NCI-H2107 (cell line): ENCODE measurements at regions not wholly inside any gene's neighbourhood (a gene's known extent, or its start where the extent isn't known, plus 50 kb on each side); places are given as distances from the start of the nearest gene placed in this dataset.
"Not testable (repeated sequence)": the region's sequence is repeated elsewhere in the genome, so short reads cannot be mapped to it uniquely, and the experiment has no call there.

ENCODE experiments used
- DNase-seq: peaks from one replicate; lab custom pipeline; 2025; lab: John Stamatoyannopoulos, UW

DNA sequence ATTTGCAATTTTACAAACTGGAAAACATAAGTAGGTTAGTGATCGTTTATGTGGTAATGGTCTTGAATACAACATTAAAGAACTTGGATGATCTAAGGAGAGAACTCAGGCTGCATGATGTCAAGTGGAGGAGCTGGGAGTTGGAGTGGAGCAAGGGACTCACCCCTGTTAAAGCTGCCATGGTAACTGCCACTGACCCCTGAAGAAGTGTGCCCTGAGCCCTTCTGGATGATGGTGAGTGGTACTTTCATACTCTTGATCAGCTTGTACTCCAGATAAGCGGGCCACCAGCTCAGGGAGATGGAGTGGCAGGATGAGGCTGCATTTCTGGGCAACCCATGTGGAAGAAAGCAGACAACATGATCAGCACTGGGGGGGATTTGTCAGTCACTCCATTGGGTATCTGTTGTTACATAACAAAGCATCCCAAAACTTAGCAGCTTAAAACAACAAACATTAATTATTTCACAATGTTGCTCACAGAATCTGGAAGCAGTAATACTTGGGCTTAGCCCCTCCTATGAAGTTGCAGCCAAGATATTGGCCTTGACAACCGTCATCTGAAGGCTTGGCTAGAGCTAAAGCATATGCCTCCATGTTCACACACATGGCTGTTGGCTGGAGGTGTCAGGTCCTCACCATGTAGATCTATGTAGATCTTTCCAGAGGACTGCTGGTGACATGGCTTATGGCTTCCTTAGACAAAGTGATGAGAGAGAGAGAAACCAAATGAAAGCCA is 213.8 kb downstream of the DUSP10 start:
- no peak for DNase-seq

DNA sequence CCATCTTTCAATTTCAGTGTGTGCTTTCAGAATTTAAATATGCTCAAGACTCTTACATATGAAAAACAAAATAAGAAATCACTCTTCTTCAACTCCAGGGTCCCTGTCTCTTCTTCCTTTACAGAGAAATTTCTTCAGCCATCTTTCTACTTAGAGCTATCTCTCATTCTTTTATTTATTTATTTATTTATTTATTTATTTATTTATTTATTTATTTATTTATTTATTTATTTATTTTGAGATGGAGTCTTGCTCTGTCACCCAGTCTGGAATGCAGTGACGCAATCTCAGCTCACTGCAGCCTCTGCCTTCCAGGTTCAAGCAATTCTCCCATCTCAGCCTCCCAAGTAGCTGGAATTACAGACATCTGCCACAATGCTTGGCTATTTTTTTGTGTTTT is 211.7 kb downstream of the DUSP10 start:
- DNase-seq = not testable (repeated sequence)

DNA sequence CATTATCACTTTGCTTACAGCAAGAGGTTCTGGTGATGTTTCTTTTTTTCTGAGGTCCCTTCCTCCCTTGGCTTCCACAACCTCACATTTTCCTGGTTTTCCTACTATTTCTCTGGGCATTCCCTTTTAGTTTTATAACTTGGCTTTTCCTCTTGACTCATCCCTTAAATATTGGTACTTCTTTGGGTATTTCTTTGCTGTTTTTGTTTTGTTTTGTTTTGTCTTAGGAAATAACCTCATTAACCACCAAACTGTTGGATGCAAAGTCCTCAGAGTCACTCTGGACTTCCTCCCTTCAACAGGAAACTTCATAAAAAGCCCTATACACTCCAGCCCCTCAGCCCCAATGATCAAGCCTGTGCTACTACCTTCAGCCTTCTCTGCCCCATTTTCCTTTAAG is 211.1 kb downstream of the DUSP10 start:
- no peak for DNase-seq

DNA sequence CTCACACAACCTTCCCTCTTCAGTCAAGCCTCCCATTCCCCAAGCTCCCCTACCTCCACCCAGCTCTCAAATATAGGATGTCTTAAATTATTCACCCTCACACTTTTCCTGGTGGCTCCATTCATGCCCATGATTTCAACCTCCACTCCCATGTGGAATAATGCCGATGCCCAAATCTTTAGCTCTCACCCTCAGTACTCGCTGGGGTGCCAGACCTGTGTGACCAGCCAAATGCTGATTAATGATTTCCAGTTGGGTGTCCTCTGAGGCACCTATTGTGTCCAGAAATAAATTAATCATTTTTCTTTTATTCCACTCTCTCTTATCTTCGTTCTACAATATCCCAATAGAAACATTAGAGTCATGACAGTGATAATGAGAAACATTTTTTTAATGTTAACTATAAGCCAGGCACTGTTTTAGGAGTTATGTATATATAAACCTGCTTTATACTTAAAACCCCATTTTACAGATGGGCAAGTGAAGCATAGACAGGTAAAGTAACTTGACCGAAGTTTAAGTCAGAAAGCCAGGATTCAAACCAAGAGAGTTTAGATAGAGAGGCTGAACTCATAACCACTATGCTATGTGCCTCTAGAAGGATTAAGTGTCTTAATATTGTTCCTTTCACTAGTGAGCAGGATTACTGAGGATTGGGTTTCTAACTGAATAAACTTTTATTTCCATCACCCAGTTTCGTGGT is 209.7 kb downstream of the DUSP10 start:
- DNase-seq = no peak

DNA sequence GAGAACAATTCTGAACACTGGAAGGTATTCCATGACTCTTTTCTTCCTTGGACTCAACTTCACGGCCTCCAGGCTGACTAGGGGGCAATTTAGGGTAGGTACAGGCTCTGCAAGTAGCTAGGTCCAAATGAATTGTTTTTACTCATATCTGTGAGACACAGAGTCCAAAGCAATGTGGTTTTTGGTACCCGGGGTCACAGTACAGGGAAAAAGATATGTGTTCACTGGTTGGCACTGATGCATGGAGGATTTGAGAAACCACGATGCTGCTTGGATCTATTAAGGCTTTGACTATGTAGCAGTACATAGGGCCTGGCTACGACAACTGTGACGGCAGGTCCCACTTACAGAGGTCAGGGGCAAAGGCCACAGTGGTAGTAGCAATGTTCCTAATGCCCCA is 200.6 kb downstream of the DUSP10 start:
- no peak for DNase-seq

DNA sequence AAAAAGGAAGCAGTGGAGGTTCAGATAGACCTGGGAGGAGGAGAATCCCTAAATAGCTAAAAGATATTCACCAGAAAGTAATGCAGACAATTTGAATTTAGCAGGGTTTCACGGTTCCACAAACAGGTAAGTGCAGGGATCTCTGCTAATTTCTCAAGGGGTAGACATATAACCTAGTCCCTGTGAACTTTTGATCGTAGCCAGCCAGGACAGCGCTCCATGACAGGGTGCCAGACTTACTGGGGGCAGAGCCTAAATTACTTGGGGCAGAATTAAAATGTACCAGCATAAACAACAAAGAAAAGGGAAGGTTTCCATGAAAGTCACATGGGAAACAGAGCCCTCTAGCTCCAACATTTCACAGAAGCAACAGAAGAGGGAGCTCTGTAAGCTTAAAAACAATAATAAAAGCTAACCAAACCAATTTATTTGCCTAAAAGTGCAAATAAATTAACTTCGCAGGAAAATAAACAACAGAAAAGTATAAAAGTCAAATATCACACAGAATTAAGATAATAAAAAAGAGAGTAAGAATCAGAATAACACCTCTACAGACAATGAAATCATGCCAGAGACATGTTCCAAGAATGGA is 198.3 kb downstream of the DUSP10 start:
- no peak for DNase-seq

DNA sequence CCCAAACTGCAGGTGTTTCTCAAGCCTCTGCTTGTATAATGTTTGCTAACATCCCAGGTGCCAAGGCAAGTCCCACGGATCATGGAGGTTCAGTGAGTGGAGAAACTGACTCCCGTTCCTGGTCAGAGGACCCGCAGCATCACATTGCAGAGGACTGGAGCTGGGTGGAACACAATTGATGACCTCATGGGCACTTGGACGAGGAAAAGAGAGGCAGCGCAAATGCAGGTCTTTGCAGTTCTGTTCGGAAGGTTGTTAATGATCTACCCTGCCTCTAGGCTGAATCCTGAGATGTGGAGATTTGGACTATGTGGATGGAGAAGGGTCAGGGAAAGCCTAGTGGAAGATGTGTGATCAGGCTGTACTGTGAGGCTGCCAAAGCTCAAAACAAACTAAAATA is 192.9 kb downstream of the DUSP10 start:
- DNase-seq = no peak

DNA sequence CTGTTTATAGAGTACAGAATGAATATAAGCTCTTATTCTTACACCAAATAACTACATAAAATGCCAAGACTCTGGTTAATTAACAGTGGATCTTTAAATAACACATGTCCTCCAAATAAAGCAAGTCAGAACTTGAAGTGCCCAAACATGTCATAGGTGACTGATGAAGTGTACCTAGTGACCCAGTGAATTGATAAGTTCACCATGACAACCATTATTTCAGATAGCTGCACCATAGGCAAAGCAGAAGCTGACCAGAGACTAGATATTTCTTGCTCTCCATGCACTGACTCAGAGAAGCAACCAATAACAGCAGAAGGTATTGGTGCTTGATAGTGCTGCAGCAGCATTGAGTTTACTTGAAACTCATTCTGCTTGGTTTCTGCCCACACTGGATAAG is 192.1 kb downstream of the DUSP10 start:
- DNase-seq = no peak

DNA sequence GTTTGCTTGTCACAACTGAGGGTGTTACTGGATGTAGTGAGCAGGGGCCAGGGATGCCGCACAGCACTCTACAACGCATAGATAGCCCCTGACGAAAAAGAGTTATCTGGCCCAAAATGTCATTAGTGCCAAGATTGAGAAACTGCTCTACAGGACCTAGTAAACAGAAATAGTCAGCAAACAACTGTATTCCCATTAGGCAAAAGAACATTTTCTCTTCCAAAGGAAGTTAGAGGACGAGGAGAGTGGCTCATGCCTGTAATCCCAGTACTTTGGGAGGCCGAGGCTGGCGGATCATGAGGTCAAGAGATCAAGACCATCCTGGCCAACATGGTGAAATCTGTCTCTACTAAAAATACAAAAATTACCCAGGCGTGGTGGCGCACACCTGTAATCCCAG is 189.1 kb downstream of the DUSP10 start:
- not testable (repeated sequence) for DNase-seq

DNA sequence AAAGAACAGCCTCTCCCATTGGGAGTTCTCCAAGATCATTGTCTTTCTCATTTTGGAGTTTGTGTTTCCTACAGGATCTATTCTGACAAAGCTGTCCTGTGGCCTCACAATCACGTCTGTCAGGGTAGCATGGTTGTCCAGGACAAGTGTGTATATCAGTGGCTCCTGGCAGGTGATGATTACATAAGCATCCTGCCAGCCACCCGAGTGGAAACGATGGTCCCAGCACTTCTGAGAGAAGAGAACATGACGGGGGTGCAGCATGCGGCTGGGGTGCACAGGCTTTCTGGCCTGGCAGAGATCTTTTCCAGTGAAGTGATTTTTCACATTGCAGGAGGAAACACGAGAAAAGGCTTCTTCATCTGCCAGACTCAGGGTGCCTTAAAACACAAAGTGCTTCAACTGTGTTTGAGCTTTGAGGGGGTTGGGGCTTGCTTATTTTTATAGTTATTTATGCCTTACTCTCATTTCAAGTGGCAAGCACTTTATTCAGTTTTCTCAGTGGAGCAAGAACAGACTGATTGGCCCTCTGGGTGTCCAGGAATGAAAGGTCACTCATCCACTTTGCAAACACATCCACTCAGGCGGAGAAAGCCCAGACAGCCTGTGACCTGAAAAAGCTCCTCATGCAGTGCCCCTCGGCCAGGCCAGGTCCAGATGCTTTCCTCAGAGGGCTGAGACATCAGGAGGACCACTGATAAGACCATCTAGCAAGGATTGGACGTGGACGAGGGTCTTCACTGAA is 186.0 kb downstream of the DUSP10 start:
- DNase-seq = no peak

DNA sequence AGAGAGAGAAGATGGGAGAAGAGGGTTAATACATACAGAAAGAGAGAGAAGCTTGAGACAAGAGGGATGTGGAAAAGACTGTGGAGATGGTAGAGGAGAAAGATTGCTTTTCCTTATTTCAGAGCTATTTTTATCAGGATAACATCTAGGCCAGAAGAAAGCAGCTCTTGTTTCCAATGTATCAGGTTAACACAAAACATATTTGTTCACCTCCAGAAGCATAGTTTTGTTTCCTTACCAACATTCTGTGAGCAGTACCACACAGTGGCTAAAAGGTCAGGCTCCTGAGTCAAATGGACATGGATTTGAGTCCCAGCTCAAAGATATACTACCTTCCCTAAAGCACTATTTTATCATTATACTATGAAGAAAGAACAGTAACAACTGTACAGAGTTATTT is 185.5 kb downstream of the DUSP10 start:
- DNase-seq = no peak

DNA sequence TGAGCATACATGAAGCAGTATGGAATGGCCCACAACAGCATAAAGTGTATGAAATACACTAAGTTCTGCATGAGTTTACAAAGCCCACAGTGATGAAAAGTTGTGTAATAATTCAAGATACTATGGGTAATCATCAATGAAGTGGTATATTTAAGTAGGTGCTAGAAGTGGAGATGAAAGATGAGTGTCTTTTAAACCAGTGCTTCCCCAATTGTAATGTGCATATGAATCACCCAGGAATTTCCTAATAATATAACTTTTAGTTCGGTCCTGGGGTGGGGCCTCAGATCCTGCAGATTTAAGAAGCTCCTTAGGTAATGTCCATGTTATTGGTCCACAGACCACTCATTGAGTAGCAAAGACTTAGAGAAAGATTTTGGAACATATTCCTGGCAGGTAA is 184.9 kb downstream of the DUSP10 start:
- DNase-seq = no peak

DNA sequence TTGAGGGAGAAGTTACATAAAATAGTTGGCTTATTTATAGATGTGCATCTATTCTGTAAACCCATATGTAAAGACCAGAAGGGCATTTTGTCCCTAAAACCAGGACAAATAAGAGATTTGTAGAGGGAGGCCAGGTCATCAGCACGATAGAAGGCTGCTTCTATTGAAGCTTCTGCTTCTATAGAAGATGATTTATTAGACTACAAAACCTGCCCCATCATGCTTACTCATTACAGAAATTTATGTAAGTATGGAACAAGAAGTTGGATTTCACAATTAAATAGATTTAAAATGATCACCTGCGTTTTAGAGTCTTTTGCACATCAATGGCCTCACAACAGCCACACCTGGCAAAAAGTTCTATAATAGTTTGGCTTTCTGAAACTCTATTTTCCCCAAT is 183.5 kb downstream of the DUSP10 start:
- no peak for DNase-seq

DNA sequence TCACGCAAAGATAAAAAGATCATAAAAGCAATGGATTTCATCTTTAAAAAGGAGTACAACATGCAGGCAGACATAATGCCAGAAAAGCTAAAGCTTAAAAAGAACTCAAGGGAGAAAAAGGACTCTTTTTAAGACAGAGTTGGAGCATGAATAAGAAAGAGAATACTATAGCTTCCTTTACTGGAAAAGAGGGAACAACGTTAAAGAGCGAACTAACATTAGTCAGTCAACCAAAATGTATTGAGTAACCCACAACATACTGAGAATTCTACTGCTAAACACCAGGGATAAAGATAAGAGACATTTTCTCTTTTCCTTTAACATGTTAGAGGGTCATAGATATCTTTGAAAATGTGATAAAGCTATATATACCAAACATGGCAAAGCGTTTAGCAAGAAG is 182.0 kb downstream of the DUSP10 start:
- no peak for DNase-seq

DNA sequence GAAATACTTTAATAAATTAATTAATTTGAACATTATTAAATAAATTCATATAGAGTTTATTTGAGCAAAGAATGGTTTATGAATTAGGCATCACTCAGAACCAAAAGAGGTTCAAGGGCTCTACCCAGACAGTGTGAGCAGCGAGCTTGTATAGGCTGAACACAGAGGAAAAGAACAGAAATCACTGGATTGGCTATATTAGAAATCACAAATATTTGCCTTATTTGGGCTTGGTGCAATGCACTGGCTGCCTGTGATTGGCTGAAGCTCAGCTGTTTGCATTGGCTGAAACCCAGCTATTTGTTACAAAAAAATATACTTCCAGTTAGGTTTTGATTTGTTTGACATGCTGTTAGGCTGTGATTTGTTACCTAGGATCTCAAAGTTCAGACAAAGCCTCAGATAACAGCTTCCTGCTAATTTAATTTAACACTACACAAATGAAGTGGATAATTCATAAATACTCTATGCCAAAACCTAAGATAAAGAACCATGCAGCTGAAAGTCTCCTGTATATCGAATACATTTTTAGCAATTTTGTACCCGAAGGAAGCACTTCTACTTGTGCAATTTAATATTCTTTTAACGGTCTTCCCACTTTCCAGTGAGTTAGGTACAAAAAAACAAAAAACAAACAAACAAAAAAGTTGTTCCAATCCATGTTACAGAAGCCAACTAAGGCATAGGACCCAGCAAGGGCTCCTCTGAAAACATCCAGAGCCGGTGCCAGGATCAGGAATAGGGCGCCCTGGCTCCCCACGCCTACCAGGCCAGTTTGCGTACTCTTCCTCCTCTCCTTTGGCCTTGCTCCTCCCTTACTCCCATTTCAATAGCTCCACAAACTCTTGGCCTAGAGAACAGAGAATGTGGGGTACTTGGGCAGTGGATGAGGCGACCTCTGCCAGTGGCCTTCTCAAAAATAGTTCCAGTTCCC is 179.1 kb downstream of the DUSP10 start:
- no peak for DNase-seq

DNA sequence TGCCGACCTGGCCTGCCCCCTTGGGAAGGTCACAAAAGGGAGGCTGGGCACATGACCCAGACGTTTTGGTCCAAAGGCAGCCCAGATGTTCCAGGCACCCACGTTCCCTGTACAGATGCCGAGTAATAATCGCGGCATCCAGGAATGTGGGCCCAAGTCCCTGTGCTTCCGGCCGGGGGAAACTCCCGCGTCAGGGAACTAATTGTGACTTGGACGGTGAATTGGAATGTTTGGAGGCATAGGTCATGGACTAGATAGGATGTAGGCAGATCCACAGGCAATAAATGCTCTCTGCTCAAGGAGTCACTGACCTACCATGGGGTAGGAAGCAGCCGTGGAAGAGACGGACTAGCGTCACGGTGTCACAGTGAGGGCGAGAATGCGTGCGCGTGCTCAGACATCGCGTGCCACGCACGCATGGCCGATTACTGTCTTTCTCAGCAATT is 178.4 kb downstream of the DUSP10 start:
- DNase-seq = no peak

DNA sequence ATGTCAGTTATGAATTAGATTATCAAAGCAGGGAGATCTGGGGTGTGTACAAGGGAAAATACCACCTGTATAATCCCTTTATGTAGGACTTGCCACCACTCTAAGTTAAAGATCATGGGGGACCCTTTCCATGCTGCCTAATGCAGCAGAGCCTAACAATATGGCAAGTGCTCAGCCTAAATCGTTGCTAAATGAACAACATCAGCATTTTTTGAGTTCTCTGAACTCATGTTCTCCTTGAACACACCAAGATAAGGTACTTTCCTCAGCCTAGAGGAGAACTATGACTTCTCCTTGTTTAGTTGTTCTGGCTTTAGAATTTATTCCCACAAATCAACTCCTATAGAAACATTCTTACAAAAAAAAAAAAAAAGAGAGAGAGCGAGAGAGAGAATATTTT is 177.0 kb downstream of the DUSP10 start:
- DNase-seq = no peak

DNA sequence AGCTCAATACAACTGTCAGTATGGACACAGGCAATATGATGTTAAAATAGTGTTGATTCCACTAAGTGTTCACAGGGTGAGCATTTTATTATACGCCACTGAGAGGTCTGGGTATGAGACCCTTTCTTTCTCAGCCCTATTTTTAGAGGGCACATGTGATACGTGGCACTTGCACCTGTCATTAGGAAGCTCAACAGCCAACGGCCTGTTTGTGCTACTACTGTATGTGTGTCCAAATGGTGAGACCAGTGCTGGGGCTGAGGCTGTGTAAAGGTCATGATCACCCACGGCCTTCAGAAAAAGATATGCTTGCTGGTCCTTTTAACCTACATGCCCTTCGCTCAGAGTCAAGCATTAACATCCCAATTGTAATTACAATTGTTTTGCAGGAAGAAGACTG is 176.2 kb downstream of the DUSP10 start:
- no peak for DNase-seq

DNA sequence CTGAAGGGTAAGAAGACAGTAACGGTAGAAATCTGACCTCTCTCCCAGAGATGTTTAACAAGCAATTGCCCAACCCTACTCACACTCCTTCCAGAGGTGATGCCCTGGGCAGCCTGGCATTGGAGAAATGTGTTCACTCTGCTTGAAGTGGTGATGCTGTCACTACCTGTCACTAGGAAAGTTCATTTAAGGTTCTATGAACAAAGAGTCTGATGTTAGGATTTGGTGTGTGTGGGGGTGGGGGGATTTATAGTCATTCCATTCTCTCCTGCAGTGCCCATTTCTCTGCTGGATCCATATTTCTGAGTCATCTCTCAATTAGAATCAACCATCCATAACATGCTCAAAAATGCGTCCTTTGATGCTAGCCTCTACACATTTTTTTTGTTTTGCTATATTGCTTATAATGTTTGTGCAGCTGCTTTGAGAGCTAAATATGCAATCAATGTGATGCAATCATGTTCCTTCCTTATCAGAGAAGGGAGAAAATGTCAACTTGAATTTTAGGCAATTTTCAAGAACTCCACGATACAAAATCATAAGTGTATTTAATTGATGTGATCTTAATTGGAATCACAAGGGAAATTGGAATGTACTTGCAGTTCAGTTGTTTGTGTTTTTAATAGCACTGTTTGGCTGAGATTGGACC is 173.9 kb downstream of the DUSP10 start:
- DNase-seq = peak; percentile 9

DNA sequence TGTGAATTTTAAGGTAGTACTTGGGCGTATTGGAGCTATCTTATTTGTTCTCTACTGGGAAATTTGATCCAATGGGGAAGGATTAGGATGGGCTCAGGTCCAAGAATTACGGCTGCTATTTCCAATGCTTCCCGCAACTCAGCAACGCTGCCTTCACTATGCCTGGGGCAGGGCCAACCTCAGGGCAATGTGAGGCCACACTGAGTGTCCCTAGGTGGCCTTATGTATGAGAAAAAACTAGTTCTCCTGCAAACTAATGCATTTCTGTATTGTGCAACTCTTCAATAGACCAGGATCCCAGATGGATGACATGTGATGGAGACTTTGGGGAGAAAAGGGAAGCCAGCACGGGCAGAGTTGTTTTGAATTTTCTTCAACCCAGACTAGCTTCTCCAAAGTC is 168.1 kb downstream of the DUSP10 start:
- no peak for DNase-seq

DNA sequence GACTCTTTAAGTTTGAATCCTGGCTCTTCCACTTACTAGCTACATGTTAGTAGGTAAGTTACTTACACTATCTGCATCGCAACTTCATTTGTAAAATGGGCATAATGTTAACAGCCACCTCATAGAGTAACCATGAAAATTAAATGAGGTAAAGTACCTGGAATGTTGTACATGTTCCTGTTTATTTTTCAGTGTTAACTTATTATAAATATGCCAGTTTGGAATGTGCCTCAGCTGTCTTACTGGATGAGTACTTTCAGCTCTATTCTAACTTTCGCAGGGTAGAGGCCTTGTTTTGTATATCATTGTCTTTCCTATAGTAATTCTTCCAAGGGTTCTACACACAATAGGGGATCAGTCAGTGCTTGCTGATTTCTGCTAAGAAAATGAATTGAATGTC is 167.4 kb downstream of the DUSP10 start:
- DNase-seq = no peak
